ENCODE measurements at regions not wholly inside any gene's neighbourhood (a gene's known extent, or its start where the extent isn't known, plus 50 kb on each side); places are given as distances from the start of the nearest gene placed in this dataset.

DNA sequence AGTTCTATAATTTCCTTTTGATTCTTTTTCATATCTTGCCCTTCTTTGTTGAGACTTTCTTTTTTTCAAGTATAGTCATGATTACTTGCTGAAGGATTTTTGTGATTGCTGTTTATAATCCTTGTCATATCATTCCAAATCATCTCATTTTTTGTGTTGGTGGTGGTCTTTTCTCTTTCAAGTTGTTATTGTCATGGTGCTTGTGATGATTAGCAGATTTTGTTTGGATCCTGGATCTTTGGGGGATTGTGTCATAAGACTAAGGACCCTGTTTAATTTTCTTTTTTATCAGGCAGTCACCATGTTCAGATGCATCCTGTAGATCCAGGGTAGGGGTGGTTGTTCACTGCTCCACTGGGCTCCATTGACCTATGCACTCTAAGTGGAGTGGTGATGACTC lies 254.4 kb upstream of the FOXF1 start:
- Histone ChIP-seq H3K36me3 (replicated peaks in 1 of 2; ENCODE audit: control insufficient read depth in 1 of 2, insufficient read depth in 2 of 2, low read length in 2 of 2) (no peaks in the 10 kb centered on the region), H4K20me1 (ENCODE audit: insufficient read depth, low read length) (no peaks in the 10 kb centered on the region), H3K4me3 (replicated peaks in 1 of 3; ENCODE audit: low read depth in 2 of 3, low read length in 3 of 3) (no peak overlapping the region), H3K9me3 (replicated peaks in 1 of 2; ENCODE audit: control insufficient read depth in 1 of 2, insufficient read depth in 1 of 2, low read length in 2 of 2) (no peaks in the 10 kb centered on the region), H3K4me2 (replicated peaks; ENCODE audit: extremely low read depth, low read length, poor library complexity, severe bottlenecking) (no peak overlapping the region), H3K9ac (ENCODE audit: insufficient read depth, low read length, poor library complexity, severe bottlenecking) (no peak overlapping the region), H3K27me3 (ENCODE audit: control insufficient read depth in 2 of 2, insufficient read depth in 2 of 2, low read length in 2 of 2) (peaks cover 0 to 2% of the 10 kb centered on the region in 2 donors), H3K4me1 (ENCODE audit: control insufficient read depth in 1 of 2, insufficient read depth in 2 of 2, low read length in 2 of 2) (no peaks in the 10 kb centered on the region), H2AFZ (ENCODE audit: insufficient read depth, low read depth, low read length, poor library complexity, severe bottlenecking) (no peak overlapping the region), H3K27ac (ENCODE audit: low read depth in 1 of 2, low read length in 2 of 2) (no peak overlapping the region), H3K79me2 (ENCODE audit: insufficient read depth, low read length) (no peaks in the 10 kb centered on the region)
- H3K27ac Mint-ChIP-seq: no peak overlapping the region
- H3K36me3 Mint-ChIP-seq: no peaks in the 10 kb centered on the region
- intact Hi-C loops (cut with micrococcal nuclease): no loop called here
- no peak for DNase-seq
- peaks cover 3 to 15% (median 7%) of the 10 kb centered on the region in 7 donors for H3K9me3 Mint-ChIP-seq
- peaks cover 2 to 19% (median 7%) of the 10 kb centered on the region in 3 donors for H3K27me3 Mint-ChIP-seq (ENCODE audit: low read depth in 3 of 3)
- H3K4me3 Mint-ChIP-seq: no peak overlapping the region
- TF ChIP-seq, protein P1, sequence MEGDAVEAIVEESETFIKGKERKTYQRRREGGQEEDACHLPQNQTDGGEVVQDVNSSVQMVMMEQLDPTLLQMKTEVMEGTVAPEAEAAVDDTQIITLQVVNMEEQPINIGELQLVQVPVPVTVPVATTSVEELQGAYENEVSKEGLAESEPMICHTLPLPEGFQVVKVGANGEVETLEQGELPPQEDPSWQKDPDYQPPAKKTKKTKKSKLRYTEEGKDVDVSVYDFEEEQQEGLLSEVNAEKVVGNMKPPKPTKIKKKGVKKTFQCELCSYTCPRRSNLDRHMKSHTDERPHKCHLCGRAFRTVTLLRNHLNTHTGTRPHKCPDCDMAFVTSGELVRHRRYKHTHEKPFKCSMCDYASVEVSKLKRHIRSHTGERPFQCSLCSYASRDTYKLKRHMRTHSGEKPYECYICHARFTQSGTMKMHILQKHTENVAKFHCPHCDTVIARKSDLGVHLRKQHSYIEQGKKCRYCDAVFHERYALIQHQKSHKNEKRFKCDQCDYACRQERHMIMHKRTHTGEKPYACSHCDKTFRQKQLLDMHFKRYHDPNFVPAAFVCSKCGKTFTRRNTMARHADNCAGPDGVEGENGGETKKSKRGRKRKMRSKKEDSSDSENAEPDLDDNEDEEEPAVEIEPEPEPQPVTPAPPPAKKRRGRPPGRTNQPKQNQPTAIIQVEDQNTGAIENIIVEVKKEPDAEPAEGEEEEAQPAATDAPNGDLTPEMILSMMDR (IDR thresholded peaks at IDR 0.05): no peak
- no peaks in the 10 kb centered on the region for H3K4me1 Mint-ChIP-seq

DNA sequence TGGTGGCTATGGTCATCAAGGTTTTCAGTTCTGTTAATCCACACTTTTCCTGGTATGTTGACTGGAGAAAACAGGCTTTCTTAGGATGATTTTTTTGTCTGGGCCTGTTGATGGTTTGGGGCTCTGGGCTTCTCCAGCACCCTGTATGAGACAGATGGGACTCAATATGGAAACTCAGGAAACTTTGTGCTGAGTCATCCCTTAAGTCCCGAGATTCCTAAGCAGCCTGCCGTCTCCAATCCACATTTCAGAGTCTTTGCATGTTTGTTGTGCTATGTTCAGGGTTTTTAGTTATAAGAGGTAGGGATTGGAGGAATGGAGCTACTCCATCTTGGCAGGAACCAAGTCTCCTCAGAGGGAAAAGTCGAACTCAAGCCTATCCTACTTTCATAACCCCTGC lies 253.3 kb upstream of the FOXF1 start:
- TF ChIP-seq, protein P1 (IDR thresholded peaks at IDR 0.05): no peak
- Mint-ChIP-seq H3K36me3 (no peaks in the 10 kb centered on the region), H3K4me1 (no peaks in the 10 kb centered on the region), H3K9me3 (peaks cover 3 to 16% (median 14%) of the 10 kb centered on the region in 7 donors), H3K27ac (no peak overlapping the region), H3K27me3 (ENCODE audit: low read depth in 3 of 3) (peaks cover 2 to 16% (median 6%) of the 10 kb centered on the region in 3 donors), H3K4me3 (no peak overlapping the region)
- H4K20me1 ChIP-seq (ENCODE audit: insufficient read depth, low read length): no peaks in the 10 kb centered on the region
- intact Hi-C loops (cut with micrococcal nuclease): no loop called here
- no peak overlapping the region for H3K4me3 ChIP-seq (replicated peaks in 1 of 3; ENCODE audit: low read depth in 2 of 3, low read length in 3 of 3)
- peaks cover 0 to 8% of the 10 kb centered on the region in 2 donors for H3K9me3 ChIP-seq (replicated peaks in 1 of 2; ENCODE audit: control insufficient read depth in 1 of 2, insufficient read depth in 1 of 2, low read length in 2 of 2)
- H2AFZ ChIP-seq (ENCODE audit: insufficient read depth, low read depth, low read length, poor library complexity, severe bottlenecking): no peak overlapping the region
- no peaks in the 10 kb centered on the region for H3K79me2 ChIP-seq (ENCODE audit: insufficient read depth, low read length)
- 88% methylated on average over 1 of the region's 3 CpGs for WGBS (ENCODE audit: insufficient coverage)
- H3K27ac ChIP-seq (ENCODE audit: low read depth in 1 of 2, low read length in 2 of 2): no peak overlapping the region
- no peaks in the 10 kb centered on the region for H3K4me1 ChIP-seq (ENCODE audit: control insufficient read depth in 1 of 2, insufficient read depth in 2 of 2, low read length in 2 of 2)
- no peak overlapping the region for H3K4me2 ChIP-seq (replicated peaks; ENCODE audit: extremely low read depth, low read length, poor library complexity, severe bottlenecking)
- no peaks in the 10 kb centered on the region for H3K36me3 ChIP-seq (replicated peaks in 1 of 2; ENCODE audit: control insufficient read depth in 1 of 2, insufficient read depth in 2 of 2, low read length in 2 of 2)
- H3K27me3 ChIP-seq (ENCODE audit: control insufficient read depth in 2 of 2, insufficient read depth in 2 of 2, low read length in 2 of 2): peaks cover 0 to 2% of the 10 kb centered on the region in 2 donors
- no peak overlapping the region for H3K9ac ChIP-seq (ENCODE audit: insufficient read depth, low read length, poor library complexity, severe bottlenecking)
- no peak for DNase-seq
